ENCODE measurements at regions not wholly inside any gene's neighbourhood (a gene's known extent, or its start where the extent isn't known, plus 50 kb on each side); places are given as distances from the start of the nearest gene placed in this dataset.

GRCh38 chr3:76976996-76977395 is 62.9 kb upstream of the ROBO2 start:
- TF ChIP-seq, protein P1, sequence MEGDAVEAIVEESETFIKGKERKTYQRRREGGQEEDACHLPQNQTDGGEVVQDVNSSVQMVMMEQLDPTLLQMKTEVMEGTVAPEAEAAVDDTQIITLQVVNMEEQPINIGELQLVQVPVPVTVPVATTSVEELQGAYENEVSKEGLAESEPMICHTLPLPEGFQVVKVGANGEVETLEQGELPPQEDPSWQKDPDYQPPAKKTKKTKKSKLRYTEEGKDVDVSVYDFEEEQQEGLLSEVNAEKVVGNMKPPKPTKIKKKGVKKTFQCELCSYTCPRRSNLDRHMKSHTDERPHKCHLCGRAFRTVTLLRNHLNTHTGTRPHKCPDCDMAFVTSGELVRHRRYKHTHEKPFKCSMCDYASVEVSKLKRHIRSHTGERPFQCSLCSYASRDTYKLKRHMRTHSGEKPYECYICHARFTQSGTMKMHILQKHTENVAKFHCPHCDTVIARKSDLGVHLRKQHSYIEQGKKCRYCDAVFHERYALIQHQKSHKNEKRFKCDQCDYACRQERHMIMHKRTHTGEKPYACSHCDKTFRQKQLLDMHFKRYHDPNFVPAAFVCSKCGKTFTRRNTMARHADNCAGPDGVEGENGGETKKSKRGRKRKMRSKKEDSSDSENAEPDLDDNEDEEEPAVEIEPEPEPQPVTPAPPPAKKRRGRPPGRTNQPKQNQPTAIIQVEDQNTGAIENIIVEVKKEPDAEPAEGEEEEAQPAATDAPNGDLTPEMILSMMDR (IDR thresholded peaks at IDR 0.05), result no peak
- TF ChIP-seq EZH2 (IDR thresholded peaks at IDR 0.05; ENCODE audit: borderline replicate concordance, insufficient read depth, low read depth, low read length, poor library complexity, severe bottlenecking), result no peak
- ChIA-PET POLR2A (no interaction called here), CTCF (no interaction called here)
- Histone ChIP-seq H2AFZ (ENCODE audit: insufficient read depth, low read depth, low read length, poor library complexity, severe bottlenecking) (no peak overlapping the region), H3K27ac (ENCODE audit: low read length in 2 of 2) (no peak overlapping the region), H3K36me3 (replicated peaks in 1 of 2; ENCODE audit: control extremely low read depth in 1 of 2, control insufficient read depth in 1 of 2, extremely low read depth in 1 of 2, insufficient read depth in 2 of 2, low read length in 1 of 2) (no peaks in the 10 kb centered on the region), H3K27me3 (replicated peaks in 1 of 4; ENCODE audit: control extremely low read depth in 1 of 4, control insufficient read depth in 3 of 4, insufficient read depth in 4 of 4, low read length in 3 of 4) (no peaks in the 10 kb centered on the region), H3K4me3 (ENCODE audit: control extremely low read depth in 1 of 5, extremely low read depth in 1 of 5, insufficient read depth in 1 of 5, low read depth in 2 of 5, low read length in 4 of 5) (no peak overlapping the region), H3K9ac (ENCODE audit: low read length) (no peak overlapping the region), H4K20me1 (ENCODE audit: control insufficient read depth, insufficient read depth, low read length, poor library complexity, severe bottlenecking) (no peaks in the 10 kb centered on the region), H3K9me3 (ENCODE audit: control extremely low read depth in 1 of 3, control insufficient read depth in 2 of 3, insufficient read depth in 1 of 3, low read length in 2 of 3) (no peaks in the 10 kb centered on the region), H3K4me2 (replicated peaks; ENCODE audit: low read depth, low read length, poor library complexity, severe bottlenecking) (no peak overlapping the region), H3K79me2 (ENCODE audit: control insufficient read depth, insufficient read depth, low read length) (no peaks in the 10 kb centered on the region), H3K4me1 (ENCODE audit: control insufficient read depth in 2 of 2, insufficient read depth in 2 of 2, low read length in 2 of 2) (no peaks in the 10 kb centered on the region)
- intact Hi-C loops (cut with micrococcal nuclease), result no loop called here
- H3K27ac Mint-ChIP-seq, result no peak overlapping the region
- no peaks in the 10 kb centered on the region for H3K9me3 Mint-ChIP-seq (ENCODE audit: insufficient read depth)
- DNase-seq (no peak), ATAC-seq (ENCODE audit: low read depth) (no peak)
- no peaks in the 10 kb centered on the region for H3K27me3 Mint-ChIP-seq
- H3K4me1 Mint-ChIP-seq, result no peaks in the 10 kb centered on the region
- no peak overlapping the region for H3K4me3 Mint-ChIP-seq

DNA sequence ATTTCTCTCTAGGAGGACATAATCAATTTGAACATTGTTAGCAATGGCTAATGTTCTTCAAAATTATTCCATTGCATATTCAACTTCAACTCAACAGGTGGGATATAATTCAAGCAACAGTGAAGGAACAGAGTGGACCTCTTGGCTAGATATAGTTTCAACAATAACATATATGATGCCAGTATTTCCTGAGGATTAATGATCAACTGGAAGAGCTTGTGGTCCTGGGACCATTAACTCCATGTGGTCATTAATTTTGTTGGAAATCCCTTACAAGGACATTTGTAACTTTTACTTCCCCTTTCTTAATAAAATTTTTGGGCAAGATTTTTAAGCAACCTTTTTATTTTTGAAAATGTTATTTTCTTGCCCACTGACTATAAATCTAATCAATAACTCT is 54.3 kb upstream of the ROBO2 start:
- H3K27ac ChIP-seq (ENCODE audit: low read length in 2 of 2), result no peak overlapping the region
- no peaks in the 10 kb centered on the region for H3K27me3 ChIP-seq (replicated peaks in 1 of 4; ENCODE audit: control extremely low read depth in 1 of 4, control insufficient read depth in 3 of 4, insufficient read depth in 4 of 4, low read length in 3 of 4)
- H3K4me1 ChIP-seq (ENCODE audit: control insufficient read depth in 2 of 2, insufficient read depth in 2 of 2, low read length in 2 of 2), result no peaks in the 10 kb centered on the region
- no peaks in the 10 kb centered on the region for H3K27me3 Mint-ChIP-seq
- H4K20me1 ChIP-seq (ENCODE audit: control insufficient read depth, insufficient read depth, low read length, poor library complexity, severe bottlenecking), result no peaks in the 10 kb centered on the region
- no peak overlapping the region for H3K4me3 ChIP-seq (ENCODE audit: control extremely low read depth in 1 of 5, extremely low read depth in 1 of 5, insufficient read depth in 1 of 5, low read depth in 2 of 5, low read length in 4 of 5)
- no peak overlapping the region for H3K9ac ChIP-seq (ENCODE audit: low read length)
- TF ChIP-seq, protein P1 (IDR thresholded peaks at IDR 0.05), result no peak
- TF ChIP-seq EZH2 (IDR thresholded peaks at IDR 0.05; ENCODE audit: borderline replicate concordance, insufficient read depth, low read depth, low read length, poor library complexity, severe bottlenecking), result no peak
- POLR2A ChIA-PET, result no interaction called here
- H3K27ac Mint-ChIP-seq, result no peak overlapping the region
- H2AFZ ChIP-seq (ENCODE audit: insufficient read depth, low read depth, low read length, poor library complexity, severe bottlenecking), result no peak overlapping the region
- H3K4me3 Mint-ChIP-seq, result no peak overlapping the region
- intact Hi-C loops (cut with micrococcal nuclease), result no loop called here
- no peak overlapping the region for H3K4me2 ChIP-seq (replicated peaks; ENCODE audit: low read depth, low read length, poor library complexity, severe bottlenecking)
- no peaks in the 10 kb centered on the region for H3K4me1 Mint-ChIP-seq
- peaks cover 5% of the 10 kb centered on the region for H3K9me3 Mint-ChIP-seq (ENCODE audit: insufficient read depth)
- H3K36me3 ChIP-seq (replicated peaks in 1 of 2; ENCODE audit: control extremely low read depth in 1 of 2, control insufficient read depth in 1 of 2, extremely low read depth in 1 of 2, insufficient read depth in 2 of 2, low read length in 1 of 2), result no peaks in the 10 kb centered on the region
- no peaks in the 10 kb centered on the region for H3K79me2 ChIP-seq (ENCODE audit: control insufficient read depth, insufficient read depth, low read length)
- H3K9me3 ChIP-seq (ENCODE audit: control extremely low read depth in 1 of 3, control insufficient read depth in 2 of 3, insufficient read depth in 1 of 3, low read length in 2 of 3), result peaks cover 0 to 2% (median 0%) of the 10 kb centered on the region in 3 donors
- ATAC-seq (ENCODE audit: low read depth), result no peak
- CTCF ChIA-PET, result no interaction called here
- DNase-seq, result no peak
